ENCODE measurements at regions not wholly inside any gene's neighbourhood (a gene's known extent, or its start where the extent isn't known, plus 50 kb on each side); places are given as distances from the start of the nearest gene placed in this dataset.

GRCh38 chrX:37912777-37913176 is 65.4 kb upstream of the DYNLT3 start (continued):
- TF ChIP-seq ZBTB40 (IDR thresholded peaks at IDR 0.05) (no peak), ZBTB40 (CRISPR knock-in tag; IDR thresholded peaks at IDR 0.05) (no peak), ZBTB7A (CRISPR knock-in tag; IDR thresholded peaks at IDR 0.05) (no peak), CENPT (CRISPR knock-in tag; IDR thresholded peaks at IDR 0.05; ENCODE audit: low read depth) (no peak), RFX5 (IDR thresholded peaks at IDR 0.05; ENCODE audit: low read depth, low read length) (no peak), NRL (CRISPR knock-in tag; IDR thresholded peaks at IDR 0.05; ENCODE audit: borderline replicate concordance) (no peak), ZNF83 (CRISPR knock-in tag; IDR thresholded peaks at IDR 0.05; ENCODE audit: borderline replicate concordance) (no peak), AGO2 (optimal IDR thresholded peaks at IDR 0.05; ENCODE audit: low read depth, low read length) (no peak), ARHGAP35 (CRISPR knock-in tag; IDR thresholded peaks at IDR 0.05; ENCODE audit: borderline replicate concordance) (no peak), HNRNPLL (IDR thresholded peaks at IDR 0.05; ENCODE audit: low read depth, low read length, poor library complexity, severe bottlenecking) (no peak), ZNF383 (CRISPR knock-in tag; IDR thresholded peaks at IDR 0.05; ENCODE audit: borderline replicate concordance) (no peak)

Measured in HepG2 (cell line).